Breast epithelium (tissue), 3 donors: ENCODE measurements at regions not wholly inside any gene's neighbourhood (a gene's known extent, or its start where the extent isn't known, plus 50 kb on each side); places are given as distances from the start of the nearest gene placed in this dataset.

Experiments used
- POLR2A ChIP-seq: fragments of 450-650 bp; IDR thresholded peaks from one replicate; pipeline ENCODE4 v1.6.1; 2016; ENCODE audit warnings: antibody characterized with exemption, mild to moderate bottlenecking, moderate library complexity
- TF ChIP-seq, protein P1 (sequence below), 3 donors: fragments of 450-650 bp; IDR thresholded peaks; one replicate each; pipeline ENCODE4 v1.5.1; 2016 to 2017; ENCODE audit warnings: antibody characterized with exemption in 3 of 3, mild to moderate bottlenecking in 3 of 3, moderate library complexity in 3 of 3

DNA sequence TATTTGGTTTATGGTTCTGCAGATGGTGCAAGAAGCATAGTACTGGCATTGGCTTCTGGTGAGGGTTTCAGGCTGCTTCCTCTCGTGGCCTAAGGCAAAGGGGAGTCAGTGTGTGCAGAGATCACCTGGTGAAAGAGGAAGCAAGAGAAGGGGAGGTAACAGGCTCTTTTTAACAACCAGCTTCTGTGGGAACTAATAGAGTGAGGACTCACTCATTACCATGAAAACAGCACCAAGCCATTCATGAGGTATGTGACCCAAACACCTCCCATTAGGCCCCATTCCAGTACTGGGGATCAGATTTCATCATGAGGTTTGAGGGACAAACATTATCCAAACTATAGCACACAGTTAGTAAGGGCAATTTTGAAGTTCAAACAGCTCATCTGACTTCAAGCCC is 263.5 kb downstream of the TMEM38B start:
- TF ChIP-seq, protein P1, sequence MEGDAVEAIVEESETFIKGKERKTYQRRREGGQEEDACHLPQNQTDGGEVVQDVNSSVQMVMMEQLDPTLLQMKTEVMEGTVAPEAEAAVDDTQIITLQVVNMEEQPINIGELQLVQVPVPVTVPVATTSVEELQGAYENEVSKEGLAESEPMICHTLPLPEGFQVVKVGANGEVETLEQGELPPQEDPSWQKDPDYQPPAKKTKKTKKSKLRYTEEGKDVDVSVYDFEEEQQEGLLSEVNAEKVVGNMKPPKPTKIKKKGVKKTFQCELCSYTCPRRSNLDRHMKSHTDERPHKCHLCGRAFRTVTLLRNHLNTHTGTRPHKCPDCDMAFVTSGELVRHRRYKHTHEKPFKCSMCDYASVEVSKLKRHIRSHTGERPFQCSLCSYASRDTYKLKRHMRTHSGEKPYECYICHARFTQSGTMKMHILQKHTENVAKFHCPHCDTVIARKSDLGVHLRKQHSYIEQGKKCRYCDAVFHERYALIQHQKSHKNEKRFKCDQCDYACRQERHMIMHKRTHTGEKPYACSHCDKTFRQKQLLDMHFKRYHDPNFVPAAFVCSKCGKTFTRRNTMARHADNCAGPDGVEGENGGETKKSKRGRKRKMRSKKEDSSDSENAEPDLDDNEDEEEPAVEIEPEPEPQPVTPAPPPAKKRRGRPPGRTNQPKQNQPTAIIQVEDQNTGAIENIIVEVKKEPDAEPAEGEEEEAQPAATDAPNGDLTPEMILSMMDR (IDR thresholded peaks at IDR 0.05), result no peak
- no peak for TF ChIP-seq POLR2A
